ENCODE measurements at regions not wholly inside any gene's neighbourhood (a gene's known extent, or its start where the extent isn't known, plus 50 kb on each side); places are given as distances from the start of the nearest gene placed in this dataset.

GRCh38 chr4:96598465-96598864 is 758.6 kb downstream of the PDHA2 start:
- no peak for DNase-seq
- in situ Hi-C loops (cut with MboI; ENCODE audit: low pct_unique_long_range_greater_than_20kb, low sequenced_read_pairs), result no loop called here

GRCh38 chr4:96599752-96600151 is 759.9 kb downstream of the PDHA2 start:
- no peak for DNase-seq
- in situ Hi-C loops (cut with MboI; ENCODE audit: low pct_unique_long_range_greater_than_20kb, low sequenced_read_pairs), result no loop called here

GRCh38 chr4:96602661-96603060 is 762.8 kb downstream of the PDHA2 start:
- in situ Hi-C loops (cut with MboI; ENCODE audit: low pct_unique_long_range_greater_than_20kb, low sequenced_read_pairs), result no loop called here
- no peak for DNase-seq

GRCh38 chr4:96603641-96604040 is 763.7 kb downstream of the PDHA2 start:
- DNase-seq, result no peak
- in situ Hi-C loops (cut with MboI; ENCODE audit: low pct_unique_long_range_greater_than_20kb, low sequenced_read_pairs), result no loop called here

GRCh38 chr4:96606451-96606850 is 766.6 kb downstream of the PDHA2 start:
- DNase-seq, result no peak
- in situ Hi-C loops (cut with MboI; ENCODE audit: low pct_unique_long_range_greater_than_20kb, low sequenced_read_pairs), result no loop called here

GRCh38 chr4:96626023-96626422 is 786.1 kb downstream of the PDHA2 start:
- DNase-seq, result no peak

GRCh38 chr4:96630839-96631238 is 790.9 kb downstream of the PDHA2 start:
- DNase-seq, result no peak
- in situ Hi-C loops (cut with MboI; ENCODE audit: low pct_unique_long_range_greater_than_20kb, low sequenced_read_pairs), result no loop called here

More at GRCh38 chr4:96626023-96626422, 786.1 kb downstream of the PDHA2 start:
- in situ Hi-C loops (cut with MboI; ENCODE audit: low pct_unique_long_range_greater_than_20kb, low sequenced_read_pairs), result no loop called here

- in situ Hi-C loops (cut with MboI; ENCODE audit: low pct_unique_long_range_greater_than_20kb, low sequenced_read_pairs), result no loop called here
- DNase-seq, result no peak
Measured at GRCh38 chr4:96637971-96638412, 798.1 kb downstream of the PDHA2 start.

GRCh38 chr4:96639932-96640331 is 800.0 kb downstream of the PDHA2 start:
- in situ Hi-C loops (cut with MboI; ENCODE audit: low pct_unique_long_range_greater_than_20kb, low sequenced_read_pairs), result no loop called here
- no peak for DNase-seq

GRCh38 chr4:96642490-96642889 is 802.6 kb downstream of the PDHA2 start:
- in situ Hi-C loops (cut with MboI; ENCODE audit: low pct_unique_long_range_greater_than_20kb, low sequenced_read_pairs), result no loop called here

GRCh38 chr4:96646146-96646545 is 806.3 kb downstream of the PDHA2 start:
- no peak for DNase-seq
- in situ Hi-C loops (cut with MboI; ENCODE audit: low pct_unique_long_range_greater_than_20kb, low sequenced_read_pairs), result no loop called here

More at GRCh38 chr4:96642490-96642889, 802.6 kb downstream of the PDHA2 start:
- no peak for DNase-seq

GRCh38 chr4:96649536-96649935 is 809.6 kb downstream of the PDHA2 start:
- in situ Hi-C loops (cut with MboI; ENCODE audit: low pct_unique_long_range_greater_than_20kb, low sequenced_read_pairs), result no loop called here
- DNase-seq, result peak; percentile 0

- in situ Hi-C loops (cut with MboI; ENCODE audit: low pct_unique_long_range_greater_than_20kb, low sequenced_read_pairs), result no loop called here
- no peak for DNase-seq
Measured at GRCh38 chr4:96652158-96652557, 812.3 kb downstream of the PDHA2 start.

GRCh38 chr4:96652821-96653220 is 812.9 kb downstream of the PDHA2 start:
- in situ Hi-C loops (cut with MboI; ENCODE audit: low pct_unique_long_range_greater_than_20kb, low sequenced_read_pairs), result no loop called here
- no peak for DNase-seq

GRCh38 chr4:96654045-96654444 is 814.2 kb downstream of the PDHA2 start:
- in situ Hi-C loops (cut with MboI; ENCODE audit: low pct_unique_long_range_greater_than_20kb, low sequenced_read_pairs), result no loop called here
- no peak for DNase-seq

GRCh38 chr4:96670381-96670780 is 830.5 kb downstream of the PDHA2 start:
- in situ Hi-C loops (cut with MboI; ENCODE audit: low pct_unique_long_range_greater_than_20kb, low sequenced_read_pairs), result no loop called here
- no peak for DNase-seq

- in situ Hi-C loops (cut with MboI; ENCODE audit: low pct_unique_long_range_greater_than_20kb, low sequenced_read_pairs), result no loop called here
- no peak for DNase-seq
Measured at GRCh38 chr4:96675416-96675815, 835.5 kb downstream of the PDHA2 start.

GRCh38 chr4:96675896-96676295 is 836.0 kb downstream of the PDHA2 start:
- in situ Hi-C loops (cut with MboI; ENCODE audit: low pct_unique_long_range_greater_than_20kb, low sequenced_read_pairs), result no loop called here
- DNase-seq, result no peak

- no peak for DNase-seq
- in situ Hi-C loops (cut with MboI; ENCODE audit: low pct_unique_long_range_greater_than_20kb, low sequenced_read_pairs), result no loop called here
Measured at GRCh38 chr4:96676754-96677435, 837.0 kb downstream of the PDHA2 start.

- no peak for DNase-seq
Measured at GRCh38 chr4:96677499-96677898, 837.6 kb downstream of the PDHA2 start.

GRCh38 chr4:96681218-96681617 is 841.3 kb downstream of the PDHA2 start:
- in situ Hi-C loops (cut with MboI; ENCODE audit: low pct_unique_long_range_greater_than_20kb, low sequenced_read_pairs), result no loop called here
- DNase-seq, result no peak

More at GRCh38 chr4:96677499-96677898, 837.6 kb downstream of the PDHA2 start:
- in situ Hi-C loops (cut with MboI; ENCODE audit: low pct_unique_long_range_greater_than_20kb, low sequenced_read_pairs), result no loop called here

Data from KBM-7 (cell line).